Right atrium auricular region (tissue), 2 donors: ENCODE measurements at regions not wholly inside any gene's neighbourhood (a gene's known extent, or its start where the extent isn't known, plus 50 kb on each side); places are given as distances from the start of the nearest gene placed in this dataset.

Source experiments
- DNase-seq: peaks from one replicate; pipeline ENCODE4 v3.0.0-alpha.2; 2019; ENCODE audit warnings: low spot score
- H3K27ac ChIP-seq, 2 donors: fragments of 200-600 bp; sonication (generic); 1 replicate in 1 of 2; 2 replicates in 1 of 2; pipeline ENCODE4 v1.5.1; 2016 to 2019
- H3K27me3 ChIP-seq, 2 donors: fragments of 200-600 bp; sonication (generic); one replicate each; pipeline versions ENCODE4 v1.5.1 to v1.6.0; 2017 to 2019
- H3K36me3 ChIP-seq: fragments of 200-600 bp; sonication (generic); one replicate; pipeline ENCODE4 v1.5.1; 2016
- H3K4me1 ChIP-seq, 2 donors: fragments of 200-600 bp; sonication (generic); one replicate each; pipeline versions ENCODE4 v1.5.1 to v1.6.0; 2017 to 2019
- H3K4me3 ChIP-seq, 2 donors: fragments of 200-600 bp; sonication (generic); 1 replicate in 1 of 2; 2 replicates in 1 of 2; pipeline ENCODE4 v1.5.1; 2017 to 2019; ENCODE audit warnings: mild to moderate bottlenecking in 1 of 2, moderate library complexity in 1 of 2
- H3K9me3 ChIP-seq, 2 donors: fragments of 200-600 bp; sonication (generic); one replicate each; pipeline ENCODE4 v1.5.1; 2019
- TF ChIP-seq, protein P1 (sequence below), 2 donors: fragments of 200-600 bp; sonication (generic); IDR thresholded peaks; one replicate each; pipeline ENCODE4 v1.5.1; 2019; ENCODE audit warnings: antibody characterized with exemption in 2 of 2

DNA sequence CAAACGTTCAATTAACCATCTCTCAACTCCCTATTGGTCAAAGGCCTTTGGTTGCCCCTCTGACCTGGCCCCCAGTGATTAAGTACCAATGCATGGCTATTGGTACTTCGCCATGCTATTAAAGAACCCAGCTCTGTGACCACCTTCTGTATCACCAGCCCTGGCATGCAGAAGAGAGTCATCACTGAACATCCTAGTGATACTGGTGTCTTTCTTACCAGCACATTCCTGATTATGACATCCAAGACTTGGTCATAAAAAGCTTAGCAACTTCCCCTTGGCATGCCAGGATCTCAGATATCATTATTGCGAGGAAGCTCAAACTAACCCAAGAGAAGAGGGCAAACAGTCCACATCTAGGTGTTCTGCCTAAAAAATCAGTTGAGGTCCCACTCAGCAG is 122.3 kb upstream of the OTUD4 start:
- no peaks in the 10 kb centered on the region for H3K9me3 ChIP-seq
- no peaks in the 10 kb centered on the region for H3K27me3 ChIP-seq
- no peaks in the 10 kb centered on the region for H3K4me1 ChIP-seq
- no peaks in the 10 kb centered on the region for H3K36me3 ChIP-seq
- no peak overlapping the region for H3K4me3 ChIP-seq
- H3K27ac ChIP-seq: no peak overlapping the region
- TF ChIP-seq, protein P1, sequence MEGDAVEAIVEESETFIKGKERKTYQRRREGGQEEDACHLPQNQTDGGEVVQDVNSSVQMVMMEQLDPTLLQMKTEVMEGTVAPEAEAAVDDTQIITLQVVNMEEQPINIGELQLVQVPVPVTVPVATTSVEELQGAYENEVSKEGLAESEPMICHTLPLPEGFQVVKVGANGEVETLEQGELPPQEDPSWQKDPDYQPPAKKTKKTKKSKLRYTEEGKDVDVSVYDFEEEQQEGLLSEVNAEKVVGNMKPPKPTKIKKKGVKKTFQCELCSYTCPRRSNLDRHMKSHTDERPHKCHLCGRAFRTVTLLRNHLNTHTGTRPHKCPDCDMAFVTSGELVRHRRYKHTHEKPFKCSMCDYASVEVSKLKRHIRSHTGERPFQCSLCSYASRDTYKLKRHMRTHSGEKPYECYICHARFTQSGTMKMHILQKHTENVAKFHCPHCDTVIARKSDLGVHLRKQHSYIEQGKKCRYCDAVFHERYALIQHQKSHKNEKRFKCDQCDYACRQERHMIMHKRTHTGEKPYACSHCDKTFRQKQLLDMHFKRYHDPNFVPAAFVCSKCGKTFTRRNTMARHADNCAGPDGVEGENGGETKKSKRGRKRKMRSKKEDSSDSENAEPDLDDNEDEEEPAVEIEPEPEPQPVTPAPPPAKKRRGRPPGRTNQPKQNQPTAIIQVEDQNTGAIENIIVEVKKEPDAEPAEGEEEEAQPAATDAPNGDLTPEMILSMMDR (IDR thresholded peaks at IDR 0.05): no peak
- no peak for DNase-seq

DNA sequence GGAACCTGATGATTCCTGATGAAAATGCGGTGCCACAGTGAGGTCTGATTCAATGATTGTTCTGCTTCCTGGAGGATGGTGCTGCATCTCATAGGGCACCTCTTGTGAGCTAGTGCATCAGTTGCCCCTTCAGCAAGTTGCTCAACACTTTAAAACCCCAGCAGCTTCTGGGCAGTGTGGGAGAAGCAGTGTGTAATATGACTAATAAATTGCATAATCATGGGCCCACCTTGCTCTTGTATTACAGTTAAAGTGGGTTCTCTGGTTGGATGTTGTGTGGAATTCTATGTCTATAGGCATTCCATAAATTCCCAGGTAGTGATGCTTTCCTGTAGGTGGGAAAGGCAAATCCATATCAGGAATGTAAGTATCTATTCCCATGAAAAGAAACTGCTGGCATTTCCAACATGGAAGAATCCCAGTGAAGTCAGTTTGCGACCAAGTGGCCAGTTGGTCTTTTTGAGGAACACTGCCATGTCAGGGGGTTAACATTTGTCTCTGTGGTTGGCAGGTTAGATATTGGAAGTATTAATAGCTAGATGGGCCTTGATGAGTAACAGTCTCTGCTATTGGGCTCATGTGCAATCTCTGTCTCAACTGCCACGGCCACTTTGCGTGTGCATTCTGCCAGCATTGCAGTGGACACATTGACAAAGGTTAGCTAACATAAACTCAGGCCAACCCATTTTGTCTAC is 121.1 kb upstream of the OTUD4 start:
- DNase-seq: no peak
- Histone ChIP-seq H3K27me3 (no peaks in the 10 kb centered on the region), H3K36me3 (no peaks in the 10 kb centered on the region), H3K9me3 (no peaks in the 10 kb centered on the region), H3K27ac (no peak overlapping the region), H3K4me3 (no peak overlapping the region), H3K4me1 (no peaks in the 10 kb centered on the region)
- TF ChIP-seq, protein P1 (IDR thresholded peaks at IDR 0.05): no peak

DNA sequence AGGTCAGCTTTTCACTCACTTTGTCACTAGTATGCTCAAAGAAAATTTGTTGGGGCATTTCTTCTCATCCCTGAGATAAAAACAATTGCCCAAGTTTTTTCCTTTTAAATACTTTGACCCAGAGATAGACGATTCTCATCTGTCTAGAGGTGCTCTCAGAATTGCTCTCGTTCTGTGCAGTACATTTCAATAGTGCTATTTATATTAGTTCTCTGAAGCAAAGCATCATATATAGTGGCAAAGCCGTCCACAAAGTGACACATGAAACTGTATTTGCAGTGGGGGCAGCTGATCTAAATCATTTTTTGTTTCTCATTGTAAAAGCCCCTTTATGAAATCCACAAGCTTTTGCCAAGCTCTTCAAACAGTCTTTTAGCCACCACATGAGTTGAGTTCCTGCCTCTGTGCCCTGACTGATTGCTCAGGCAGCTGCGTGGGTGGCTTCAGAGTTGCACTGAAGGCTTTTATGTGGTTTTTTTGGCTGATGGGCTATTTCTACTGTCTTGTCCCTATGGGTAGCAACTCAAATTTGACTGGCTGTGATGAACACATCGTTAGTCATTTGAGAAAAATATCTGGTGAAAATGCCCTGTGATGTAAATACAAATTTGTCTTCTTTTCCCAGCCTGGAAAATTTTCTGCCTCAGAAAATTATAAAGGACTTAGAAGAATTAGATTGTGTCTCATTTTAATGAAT is 119.1 kb upstream of the OTUD4 start:
- TF ChIP-seq, protein P1 (IDR thresholded peaks at IDR 0.05): no peak
- H3K27ac ChIP-seq: no peak overlapping the region
- no peaks in the 10 kb centered on the region for H3K27me3 ChIP-seq
- no peaks in the 10 kb centered on the region for H3K4me1 ChIP-seq
- H3K9me3 ChIP-seq: no peaks in the 10 kb centered on the region
- no peak overlapping the region for H3K4me3 ChIP-seq
- DNase-seq: no peak
- no peaks in the 10 kb centered on the region for H3K36me3 ChIP-seq

DNA sequence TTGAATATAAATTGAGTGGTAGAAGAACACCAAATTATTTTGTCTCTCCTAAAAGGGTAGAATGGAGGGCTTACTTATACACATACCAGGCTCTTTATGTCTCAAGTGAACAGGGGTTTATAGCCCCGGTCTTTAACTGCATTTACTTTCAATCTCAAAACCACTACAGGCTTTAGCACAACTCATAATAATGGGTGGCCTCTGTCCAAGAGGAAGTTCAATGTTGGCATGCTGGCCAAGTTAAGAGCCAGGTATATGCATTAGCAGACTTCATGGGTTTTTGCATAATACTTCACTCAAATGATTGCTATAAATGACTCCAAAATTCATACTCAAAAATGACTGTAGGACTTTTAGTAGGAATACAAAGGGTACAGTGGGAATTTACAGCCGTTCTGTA is 118.5 kb upstream of the OTUD4 start:
- Histone ChIP-seq H3K4me3 (no peak overlapping the region), H3K36me3 (no peaks in the 10 kb centered on the region), H3K27me3 (no peaks in the 10 kb centered on the region), H3K27ac (no peak overlapping the region), H3K9me3 (no peaks in the 10 kb centered on the region), H3K4me1 (no peaks in the 10 kb centered on the region)
- TF ChIP-seq, protein P1 (IDR thresholded peaks at IDR 0.05): no peak
- DNase-seq: no peak

DNA sequence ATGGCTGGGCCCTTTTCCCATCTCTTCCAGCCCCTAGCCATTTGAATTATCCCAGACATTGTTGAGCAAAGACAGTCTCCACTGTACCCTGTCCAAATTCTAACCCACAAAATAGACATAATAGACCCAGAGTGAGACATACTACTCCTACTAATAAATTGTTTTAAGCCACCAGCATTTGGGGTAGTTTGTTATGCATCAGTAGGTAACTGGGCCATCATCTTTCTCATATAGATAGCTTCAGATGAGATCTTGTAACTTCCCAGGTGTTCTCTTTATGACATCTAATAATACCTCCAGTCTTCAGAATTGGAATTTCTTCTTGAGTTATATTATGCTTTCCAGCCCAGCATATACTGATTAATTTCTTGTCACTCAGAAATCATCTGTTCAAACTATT is 117.2 kb upstream of the OTUD4 start:
- TF ChIP-seq, protein P1 (IDR thresholded peaks at IDR 0.05): no peak
- Histone ChIP-seq H3K4me3 (no peak overlapping the region), H3K36me3 (no peaks in the 10 kb centered on the region), H3K9me3 (no peaks in the 10 kb centered on the region), H3K4me1 (no peaks in the 10 kb centered on the region), H3K27ac (no peak overlapping the region), H3K27me3 (no peaks in the 10 kb centered on the region)
- DNase-seq: no peak
